ENCODE measurements at regions not wholly inside any gene's neighbourhood (a gene's known extent, or its start where the extent isn't known, plus 50 kb on each side); places are given as distances from the start of the nearest gene placed in this dataset.

DNA sequence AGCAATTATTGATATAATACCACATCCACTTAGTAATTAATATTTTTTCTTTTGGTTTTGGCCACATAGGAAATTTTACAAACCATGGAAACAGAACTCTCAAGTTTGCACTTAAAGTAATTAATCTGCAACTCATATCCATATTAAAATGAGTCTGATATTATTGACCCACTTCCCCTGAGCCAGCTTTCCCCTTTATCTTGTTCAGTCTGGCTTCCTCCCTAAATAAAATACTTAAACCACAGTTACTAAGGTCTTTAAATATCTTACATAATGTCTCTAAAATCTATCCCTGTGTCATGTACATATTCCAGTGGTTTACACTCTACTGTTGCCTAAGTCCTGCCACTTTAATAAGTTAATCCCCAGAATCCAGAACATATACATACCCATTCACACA is 564.9 kb upstream of the FSHR start:
- TF ChIP-seq POLR2A (IDR thresholded peaks at IDR 0.05; ENCODE audit: borderline replicate concordance, extremely low read depth, insufficient read depth, insufficient read length) (no peak), CEBPB (IDR thresholded peaks at IDR 0.05; ENCODE audit: low read depth) (no peak), ELF1 (IDR thresholded peaks at IDR 0.05; ENCODE audit: borderline replicate concordance, low read depth) (no peak), ZNF274 (IDR thresholded peaks at IDR 0.05; ENCODE audit: low read depth, low read length) (no peak), EZH2 (IDR thresholded peaks at IDR 0.05) (no peak), SP1 (IDR thresholded peaks at IDR 0.05; ENCODE audit: low read depth) (no peak), RAD21 (IDR thresholded peaks at IDR 0.05; ENCODE audit: low read depth) (no peak), POLR2AphosphoS5 (IDR thresholded peaks at IDR 0.05; ENCODE audit: low read depth, low read length) (no peak), TCF7L2 (IDR thresholded peaks at IDR 0.05; ENCODE audit: borderline replicate concordance, extremely low read depth, insufficient read depth, insufficient read length) (no peak), EZH2phosphoT487 (IDR thresholded peaks at IDR 0.05; ENCODE audit: borderline replicate concordance) (no peak), JUND (IDR thresholded peaks at IDR 0.05) (no peak), SRF (IDR thresholded peaks at IDR 0.05; ENCODE audit: low read depth) (no peak)
- TF ChIP-seq, protein P1, sequence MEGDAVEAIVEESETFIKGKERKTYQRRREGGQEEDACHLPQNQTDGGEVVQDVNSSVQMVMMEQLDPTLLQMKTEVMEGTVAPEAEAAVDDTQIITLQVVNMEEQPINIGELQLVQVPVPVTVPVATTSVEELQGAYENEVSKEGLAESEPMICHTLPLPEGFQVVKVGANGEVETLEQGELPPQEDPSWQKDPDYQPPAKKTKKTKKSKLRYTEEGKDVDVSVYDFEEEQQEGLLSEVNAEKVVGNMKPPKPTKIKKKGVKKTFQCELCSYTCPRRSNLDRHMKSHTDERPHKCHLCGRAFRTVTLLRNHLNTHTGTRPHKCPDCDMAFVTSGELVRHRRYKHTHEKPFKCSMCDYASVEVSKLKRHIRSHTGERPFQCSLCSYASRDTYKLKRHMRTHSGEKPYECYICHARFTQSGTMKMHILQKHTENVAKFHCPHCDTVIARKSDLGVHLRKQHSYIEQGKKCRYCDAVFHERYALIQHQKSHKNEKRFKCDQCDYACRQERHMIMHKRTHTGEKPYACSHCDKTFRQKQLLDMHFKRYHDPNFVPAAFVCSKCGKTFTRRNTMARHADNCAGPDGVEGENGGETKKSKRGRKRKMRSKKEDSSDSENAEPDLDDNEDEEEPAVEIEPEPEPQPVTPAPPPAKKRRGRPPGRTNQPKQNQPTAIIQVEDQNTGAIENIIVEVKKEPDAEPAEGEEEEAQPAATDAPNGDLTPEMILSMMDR (IDR thresholded peaks at IDR 0.05 in 2 of 3, conservative IDR thresholded peaks at IDR 0.05 in 1 of 3; ENCODE audit: borderline replicate concordance in 1 of 3, insufficient read depth in 1 of 3, low read depth in 2 of 3, low read length in 2 of 3) = no peak
- TF ChIP-seq, protein P2, sequence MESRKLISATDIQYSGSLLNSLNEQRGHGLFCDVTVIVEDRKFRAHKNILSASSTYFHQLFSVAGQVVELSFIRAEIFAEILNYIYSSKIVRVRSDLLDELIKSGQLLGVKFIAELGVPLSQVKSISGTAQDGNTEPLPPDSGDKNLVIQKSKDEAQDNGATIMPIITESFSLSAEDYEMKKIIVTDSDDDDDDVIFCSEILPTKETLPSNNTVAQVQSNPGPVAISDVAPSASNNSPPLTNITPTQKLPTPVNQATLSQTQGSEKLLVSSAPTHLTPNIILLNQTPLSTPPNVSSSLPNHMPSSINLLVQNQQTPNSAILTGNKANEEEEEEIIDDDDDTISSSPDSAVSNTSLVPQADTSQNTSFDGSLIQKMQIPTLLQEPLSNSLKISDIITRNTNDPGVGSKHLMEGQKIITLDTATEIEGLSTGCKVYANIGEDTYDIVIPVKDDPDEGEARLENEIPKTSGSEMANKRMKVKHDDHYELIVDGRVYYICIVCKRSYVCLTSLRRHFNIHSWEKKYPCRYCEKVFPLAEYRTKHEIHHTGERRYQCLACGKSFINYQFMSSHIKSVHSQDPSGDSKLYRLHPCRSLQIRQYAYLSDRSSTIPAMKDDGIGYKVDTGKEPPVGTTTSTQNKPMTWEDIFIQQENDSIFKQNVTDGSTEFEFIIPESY (IDR thresholded peaks at IDR 0.05; ENCODE audit: extremely low read depth, insufficient replicate concordance, low read length) = no peak
